Neuronal stem cell (in vitro differentiated cells): ENCODE measurements at regions not wholly inside any gene's neighbourhood (a gene's known extent, or its start where the extent isn't known, plus 50 kb on each side); places are given as distances from the start of the nearest gene placed in this dataset.

Experiments used
- DNase-seq: peaks from one replicate; pipeline ENCODE4 v3.0.0-alpha.2; 2013; ENCODE audit warnings: low spot score
- H2AFZ ChIP-seq: one replicate; pipeline ENCODE4 v1.6.1; 2013; ENCODE audit warnings: mild to moderate bottlenecking, low read length, inconsistent platforms
- H2AK5ac ChIP-seq: 2 replicates; pipeline ENCODE4 v1.6.1; 2013; ENCODE audit warnings: low read depth, mild to moderate bottlenecking, inconsistent platforms, low read length, moderate library complexity, mixed read lengths
- H2BK120ac ChIP-seq: 2 replicates; pipeline ENCODE4 v1.6.1; 2013; ENCODE audit warnings: low read depth, mild to moderate bottlenecking, inconsistent platforms, low read length, moderate library complexity, mixed read lengths
- H2BK12ac ChIP-seq: one replicate; pipeline ENCODE4 v1.6.1; 2013; ENCODE audit warnings: low read length, inconsistent platforms
- H2BK15ac ChIP-seq: 2 replicates; pipeline ENCODE4 v1.6.1; 2013; ENCODE audit warnings: mild to moderate bottlenecking, low read length, inconsistent platforms, mixed read lengths
- H2BK5ac ChIP-seq: one replicate; pipeline ENCODE4 v1.6.1; 2013; ENCODE audit warnings: inconsistent platforms, mild to moderate bottlenecking, low read length, moderate library complexity
- H3K14ac ChIP-seq: one replicate; pipeline ENCODE4 v1.6.1; 2013; ENCODE audit warnings: low read length, inconsistent platforms
- H3K18ac ChIP-seq: 2 replicates; pipeline ENCODE4 v1.6.1; 2013; ENCODE audit warnings: low read length, inconsistent platforms
- H3K23ac ChIP-seq: 2 replicates; pipeline ENCODE4 v1.6.1; 2013; ENCODE audit warnings: low read depth, mild to moderate bottlenecking, mixed read lengths, low read length, inconsistent platforms; ENCODE audit not compliant: poor library complexity
- H3K27ac ChIP-seq: replicated peaks from 3 replicates; pipeline ENCODE4 v1.5.1; 2013; ENCODE audit warnings: low read length, inconsistent platforms
- H3K27me3 ChIP-seq, 3 experiments: 2 replicates each; pipeline ENCODE4 v1.6.1; 2013; ENCODE audit warnings: low read length in 3 of 3, mild to moderate bottlenecking in 2 of 3, inconsistent platforms in 1 of 3, low read depth in 1 of 3, mixed read lengths in 1 of 3, moderate library complexity in 1 of 3; ENCODE audit not compliant: control insufficient read depth in 3 of 3, insufficient read depth in 3 of 3
- H3K36me3 ChIP-seq, 2 donors: replicated peaks in 1 of 2; 2 replicates each; pipeline ENCODE4 v1.6.1; 2013; ENCODE audit warnings: low read length in 2 of 2; ENCODE audit not compliant: control insufficient read depth in 2 of 2, insufficient read depth in 2 of 2
- H3K4ac ChIP-seq: 2 replicates; pipeline ENCODE4 v1.6.1; 2013; ENCODE audit warnings: inconsistent platforms, mild to moderate bottlenecking, low read length, moderate library complexity
- H3K4me1 ChIP-seq, 2 donors: 1 replicate in 1 of 2; 2 replicates in 1 of 2; pipeline ENCODE4 v1.6.1; 2013; ENCODE audit warnings: low read length in 2 of 2, low read depth in 1 of 2; ENCODE audit not compliant: control insufficient read depth in 2 of 2, insufficient read depth in 1 of 2
- H3K4me2 ChIP-seq: one replicate; pipeline ENCODE4 v1.6.1; 2013; ENCODE audit warnings: mild to moderate bottlenecking, low read length, inconsistent platforms; ENCODE audit not compliant: insufficient read depth, poor library complexity, severe bottlenecking
- H3K4me3 ChIP-seq, 2 donors: 2 replicates each; pipeline ENCODE4 v1.5.1; 2013; ENCODE audit warnings: low read length in 2 of 2, mild to moderate bottlenecking in 2 of 2, inconsistent platforms in 1 of 2, moderate library complexity in 1 of 2
- H3K79me1 ChIP-seq: one replicate; pipeline ENCODE4 v1.6.1; 2013; ENCODE audit warnings: low read depth, mild to moderate bottlenecking, inconsistent platforms, low read length, moderate library complexity
- H3K9ac ChIP-seq: one replicate; pipeline ENCODE4 v1.6.1; 2013; ENCODE audit warnings: mild to moderate bottlenecking, low read depth, low read length, inconsistent platforms; ENCODE audit not compliant: poor library complexity
- H3K9me3 ChIP-seq, 2 donors: replicated peaks in 1 of 2; 2 replicates each; pipeline versions ENCODE3 to v1.6.1; 2013; ENCODE audit warnings: low read length in 2 of 2, mild to moderate bottlenecking in 2 of 2, inconsistent platforms in 1 of 2, low read depth in 1 of 2, mixed read lengths in 1 of 2, moderate library complexity in 1 of 2; ENCODE audit not compliant: control insufficient read depth in 2 of 2, insufficient read depth in 1 of 2
- H4K8ac ChIP-seq: one replicate; pipeline ENCODE4 v1.6.1; 2013; ENCODE audit warnings: low read depth, mild to moderate bottlenecking, inconsistent platforms, low read length, moderate library complexity
- H4K91ac ChIP-seq: one replicate; pipeline ENCODE4 v1.6.1; 2013; ENCODE audit warnings: low read length, low read depth, mild to moderate bottlenecking, inconsistent platforms; ENCODE audit not compliant: poor library complexity
- WGBS, 2 donors: extraction: QIAGEN DNeasy Blood & Tissue Kit; methylation state at CpG; one replicate each; pipeline ENCODE4 v1.1.7; 2013; ENCODE audit warnings: missing lambda C conversion rate in 2 of 2, mixed read lengths in 1 of 2; ENCODE audit not compliant: insufficient read length in 2 of 2, insufficient replicate concordance in 1 of 2; ENCODE audit errors: extremely low coverage in 2 of 2; 5-methylcytosine and 5-hydroxymethylcytosine counted together

DNA sequence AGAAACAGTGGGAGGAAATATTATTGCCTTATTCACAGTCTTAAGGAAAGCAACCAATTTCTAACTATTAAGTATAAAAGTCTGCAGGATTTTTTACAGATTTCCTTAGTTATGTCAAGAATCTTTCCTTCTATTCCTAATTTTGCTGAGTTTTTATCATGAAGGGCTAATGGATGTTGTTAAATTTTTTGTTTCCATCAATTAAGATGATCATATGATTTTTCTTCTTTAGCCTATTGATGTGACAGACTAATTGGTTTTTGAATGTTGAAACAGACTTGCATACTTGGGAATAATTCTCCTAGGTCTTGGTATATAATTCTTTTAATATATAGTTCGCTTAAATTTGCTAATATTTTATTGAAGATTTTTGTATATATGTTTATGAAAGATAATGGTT is 569.1 kb upstream of the KCND2 start:
- no CpG with 5 or more reads among the region's 1 CpG for WGBS, 2 donors

DNA sequence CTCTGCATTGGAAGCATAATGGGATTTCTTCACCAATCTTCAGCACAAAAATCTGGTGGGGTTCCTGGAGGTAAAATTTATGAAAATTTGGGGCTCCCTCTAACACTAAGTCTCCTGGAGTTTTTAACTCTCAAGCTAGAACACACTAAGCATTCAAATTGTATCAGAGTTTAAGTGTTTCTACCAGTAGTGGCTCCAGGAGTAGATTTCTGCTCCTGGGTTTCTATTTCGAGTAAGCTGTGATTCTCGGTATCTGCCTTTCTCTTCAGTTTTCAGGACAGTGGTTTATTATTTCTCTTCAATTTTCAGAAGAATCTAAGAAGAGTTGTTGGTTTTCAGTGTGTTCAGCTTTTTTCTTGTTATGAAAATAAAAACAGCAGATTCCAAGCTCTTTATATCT is 566.4 kb upstream of the KCND2 start:
- no peak overlapping the region for H2BK5ac ChIP-seq
- H3K23ac ChIP-seq: no peak overlapping the region
- no peak overlapping the region for H3K4me2 ChIP-seq
- no peaks in the 10 kb centered on the region for H3K36me3 ChIP-seq
- no peak overlapping the region for H2BK15ac ChIP-seq
- H2AFZ ChIP-seq: peak overlapping the region; percentile 11
- H2AK5ac ChIP-seq: no peak overlapping the region
- H3K14ac ChIP-seq: no peak overlapping the region
- no peak overlapping the region for H2BK120ac ChIP-seq
- no peak overlapping the region for H4K91ac ChIP-seq
- DNase-seq: no peak
- H2BK12ac ChIP-seq: no peak overlapping the region
- no peak overlapping the region for H3K4me3 ChIP-seq
- H4K8ac ChIP-seq: no peak overlapping the region
- H3K9me3 ChIP-seq: no peaks in the 10 kb centered on the region
- no peaks in the 10 kb centered on the region for H3K27me3 ChIP-seq
- no peaks in the 10 kb centered on the region for H3K79me1 ChIP-seq
- no peak overlapping the region for H3K18ac ChIP-seq
- no CpG with 5 or more reads among the region's 2 CpGs for WGBS, 2 donors
- no peak overlapping the region for H3K27ac ChIP-seq
- H3K9ac ChIP-seq: no peak overlapping the region
- no peak overlapping the region for H3K4ac ChIP-seq
- H3K4me1 ChIP-seq: no peaks in the 10 kb centered on the region

More for the DNA sequence above, 569.1 kb upstream of the KCND2 start:
- no peak overlapping the region for H4K8ac ChIP-seq
- no peak overlapping the region for H4K91ac ChIP-seq
- no peak overlapping the region for H2BK15ac ChIP-seq
- no peaks in the 10 kb centered on the region for H3K36me3 ChIP-seq
- no peaks in the 10 kb centered on the region for H3K4me1 ChIP-seq
- no peak overlapping the region for H3K18ac ChIP-seq
- H3K14ac ChIP-seq: no peak overlapping the region
- H3K9me3 ChIP-seq: no peaks in the 10 kb centered on the region
- H3K27me3 ChIP-seq: no peaks in the 10 kb centered on the region
- no peak overlapping the region for H3K4ac ChIP-seq
- no peak overlapping the region for H2BK120ac ChIP-seq
- H3K4me3 ChIP-seq: no peak overlapping the region
- no peak overlapping the region for H2AK5ac ChIP-seq
- no peaks in the 10 kb centered on the region for H3K79me1 ChIP-seq
- H3K4me2 ChIP-seq: no peak overlapping the region
- H2BK12ac ChIP-seq: no peak overlapping the region
- no peak overlapping the region for H3K9ac ChIP-seq
- DNase-seq: no peak
- no peak overlapping the region for H2BK5ac ChIP-seq
- H2AFZ ChIP-seq: no peak overlapping the region
- H3K27ac ChIP-seq: no peak overlapping the region
- H3K23ac ChIP-seq: no peak overlapping the region

DNA sequence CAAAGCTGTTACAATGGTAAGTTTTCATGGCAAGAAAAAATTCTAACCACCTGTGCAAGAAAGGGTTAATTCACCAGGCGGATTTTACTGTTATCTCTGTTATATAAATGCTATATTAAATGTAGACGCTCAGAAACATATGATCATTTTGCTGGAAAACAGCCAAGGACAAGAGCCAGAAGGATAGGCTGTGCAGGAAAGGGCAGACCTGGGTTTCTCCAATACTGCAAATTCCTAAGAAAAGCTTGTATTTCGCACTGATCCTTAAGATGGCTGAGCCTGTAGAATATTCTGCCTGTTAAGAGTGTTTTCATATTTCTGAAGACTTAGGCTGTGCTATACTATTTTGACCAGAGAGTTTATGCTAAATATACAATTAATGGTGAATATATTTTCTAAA is 564.1 kb upstream of the KCND2 start:
- Histone ChIP-seq H3K23ac (no peak overlapping the region), H3K27ac (no peak overlapping the region), H3K27me3 (no peaks in the 10 kb centered on the region)

DNA sequence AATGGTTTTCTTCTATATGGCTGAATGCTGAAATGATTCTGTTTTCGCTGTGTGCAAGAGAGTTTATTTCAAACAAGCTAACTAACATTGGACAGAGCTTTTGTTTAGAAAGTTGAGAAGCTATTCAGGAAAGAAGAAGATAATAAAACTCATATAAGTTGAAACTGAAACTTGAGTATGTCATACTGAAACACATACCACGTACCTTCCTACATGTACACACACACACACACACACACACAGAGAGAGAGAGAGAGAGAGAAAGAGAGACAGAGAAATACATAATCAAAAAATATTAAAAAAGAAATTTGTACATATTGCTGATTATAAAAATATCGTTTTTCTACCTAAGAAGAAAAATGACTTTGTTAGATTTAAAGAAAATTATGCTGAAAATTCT is 561.9 kb upstream of the KCND2 start:
- Histone ChIP-seq H3K36me3 (no peaks in the 10 kb centered on the region), H2BK120ac (no peak overlapping the region), H2BK12ac (no peak overlapping the region), H2AK5ac (no peak overlapping the region), H3K4me2 (no peak overlapping the region), H3K27ac (no peak overlapping the region), H2AFZ (no peak overlapping the region), H3K79me1 (no peaks in the 10 kb centered on the region), H3K9ac (no peak overlapping the region), H3K18ac (no peak overlapping the region), H3K23ac (no peak overlapping the region), H3K4me3 (no peak overlapping the region), H3K4ac (no peak overlapping the region), H3K27me3 (no peaks in the 10 kb centered on the region), H3K9me3 (no peaks in the 10 kb centered on the region), H2BK15ac (no peak overlapping the region), H3K4me1 (no peaks in the 10 kb centered on the region), H2BK5ac (no peak overlapping the region), H4K8ac (no peak overlapping the region), H4K91ac (no peak overlapping the region), H3K14ac (no peak overlapping the region)
- DNase-seq: no peak
- no CpG with 5 or more reads among the region's 3 CpGs for WGBS, 2 donors

More for the DNA sequence above, 564.1 kb upstream of the KCND2 start:
- Histone ChIP-seq H2BK15ac (no peak overlapping the region), H3K9ac (no peak overlapping the region), H3K4ac (no peak overlapping the region), H2BK120ac (no peak overlapping the region), H4K91ac (no peak overlapping the region), H3K14ac (no peak overlapping the region), H3K36me3 (no peaks in the 10 kb centered on the region), H3K4me2 (no peak overlapping the region), H2BK12ac (no peak overlapping the region), H3K4me1 (no peaks in the 10 kb centered on the region), H2AK5ac (no peak overlapping the region), H2BK5ac (no peak overlapping the region), H3K79me1 (no peaks in the 10 kb centered on the region), H2AFZ (no peak overlapping the region), H3K18ac (no peak overlapping the region), H3K9me3 (no peaks in the 10 kb centered on the region), H3K4me3 (no peak overlapping the region), H4K8ac (no peak overlapping the region)
- DNase-seq: no peak
- WGBS, 2 donors: no CpG with 5 or more reads among the region's 3 CpGs
